NCI-H748 treated with DMSO at 0.1 percent for 48 hours (cell line): ENCODE measurements at regions not wholly inside any gene's neighbourhood (a gene's known extent, or its start where the extent isn't known, plus 50 kb on each side); places are given as distances from the start of the nearest gene placed in this dataset.
"Not testable (repeated sequence)": the region's sequence is repeated elsewhere in the genome, so short reads cannot be mapped to it uniquely, and the experiment has no call there.

Experiments
- DNase-seq: peaks from one replicate; lab custom pipeline; 2025; lab: John Stamatoyannopoulos, UW

DNA sequence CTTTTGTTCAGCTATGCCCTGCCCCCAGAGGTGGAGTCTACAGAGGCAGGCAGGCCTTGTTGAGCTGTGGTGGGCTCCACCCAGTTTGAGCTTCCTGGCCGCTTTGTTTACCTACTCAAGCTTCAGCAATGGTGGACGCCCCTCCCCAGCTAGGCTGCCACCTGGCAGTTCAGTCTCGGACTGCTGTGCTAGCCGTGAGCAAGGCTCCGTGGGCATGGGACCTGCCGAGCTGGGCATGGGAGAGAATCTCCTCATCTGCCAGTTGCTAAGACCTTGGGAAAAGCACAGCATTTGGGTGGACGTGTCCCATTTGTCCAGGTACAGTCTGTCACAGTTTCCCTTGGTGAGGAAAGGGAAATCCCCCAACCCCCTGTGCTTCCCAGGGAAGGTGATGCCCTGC, 270.0 kb upstream of the TCERG1L start:
- not testable (repeated sequence) for DNase-seq

- no peak for DNase-seq
Observed at GRCh38 chr10:131584287-131584686, 272.8 kb upstream of the TCERG1L start.

DNA sequence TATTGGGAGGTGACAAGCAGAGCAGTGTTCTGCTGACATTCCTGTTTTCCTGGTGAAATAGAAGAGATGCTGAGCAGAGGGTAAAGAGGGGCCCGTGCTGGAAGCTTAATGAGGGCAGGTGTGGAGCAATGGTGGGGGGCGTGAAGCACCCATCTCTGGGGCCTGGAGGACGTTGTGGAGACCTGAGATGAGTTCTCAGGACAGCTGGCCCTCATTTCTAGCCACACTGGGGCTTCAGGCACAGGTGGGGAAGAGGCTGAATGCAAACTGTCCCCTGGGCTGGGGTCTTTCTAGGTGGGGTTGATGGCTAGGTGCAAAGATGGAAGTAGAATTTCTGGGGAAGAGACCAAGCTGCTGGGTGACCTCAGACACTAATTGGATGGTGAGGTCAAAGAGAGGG, 274.2 kb upstream of the TCERG1L start:
- no peak for DNase-seq

DNA sequence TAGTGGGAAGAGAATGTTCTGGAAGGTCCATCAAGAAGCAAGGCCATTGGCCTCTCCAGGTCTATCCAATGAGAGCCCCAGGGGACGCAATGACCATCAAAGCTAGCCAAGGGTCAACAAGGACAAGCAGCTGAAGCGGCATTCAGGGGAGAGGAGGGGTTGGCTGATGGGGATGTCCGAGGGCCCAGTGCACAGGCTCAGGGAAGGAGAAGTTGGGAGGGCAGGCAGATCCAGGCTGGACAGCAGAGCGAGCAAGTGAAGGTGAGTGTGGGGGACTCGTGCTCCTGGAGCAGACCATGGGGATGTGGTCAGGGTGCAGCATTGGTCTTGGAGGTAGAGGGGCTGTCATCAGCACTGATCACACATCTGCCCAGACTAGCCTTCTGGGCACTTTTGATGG, 275.4 kb upstream of the TCERG1L start:
- DNase-seq = no peak

DNA sequence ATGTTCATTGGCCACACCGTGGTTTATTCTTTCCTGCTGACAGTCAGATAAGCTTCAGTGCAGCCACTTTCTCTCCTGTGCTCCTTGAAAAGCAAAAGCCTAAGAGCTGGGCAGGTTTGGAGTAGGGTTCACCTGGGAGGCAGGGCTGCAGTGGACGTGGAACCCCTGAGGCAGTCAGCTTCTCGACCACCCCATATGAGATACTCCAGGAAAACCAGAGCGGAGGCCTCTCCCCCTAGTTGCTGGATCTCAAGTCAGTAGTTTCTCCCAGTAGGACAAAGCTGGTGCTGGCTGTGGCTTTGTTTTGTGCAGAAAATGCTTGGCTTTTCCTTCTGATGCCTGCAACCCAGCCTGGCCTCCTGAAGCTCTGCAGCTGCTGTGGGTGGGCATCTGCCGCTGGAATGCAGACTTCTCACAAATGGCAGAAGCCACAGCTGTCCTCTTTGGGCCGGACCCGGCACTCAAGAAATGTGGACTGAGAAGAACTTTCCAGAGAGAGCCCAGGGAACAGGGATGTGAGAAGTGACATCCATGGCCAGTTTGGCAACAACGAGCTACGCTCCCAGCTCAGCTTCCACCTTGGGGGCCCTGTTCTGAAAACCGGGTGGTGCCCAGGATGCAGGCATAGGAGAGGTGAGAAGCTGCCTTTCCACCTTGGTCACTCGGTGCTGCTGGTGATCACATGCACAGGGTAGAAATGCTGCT, 276.6 kb upstream of the TCERG1L start:
- no peak for DNase-seq

- DNase-seq = no peak
Observed at GRCh38 chr10:131588704-131589220, 277.2 kb upstream of the TCERG1L start.

DNA sequence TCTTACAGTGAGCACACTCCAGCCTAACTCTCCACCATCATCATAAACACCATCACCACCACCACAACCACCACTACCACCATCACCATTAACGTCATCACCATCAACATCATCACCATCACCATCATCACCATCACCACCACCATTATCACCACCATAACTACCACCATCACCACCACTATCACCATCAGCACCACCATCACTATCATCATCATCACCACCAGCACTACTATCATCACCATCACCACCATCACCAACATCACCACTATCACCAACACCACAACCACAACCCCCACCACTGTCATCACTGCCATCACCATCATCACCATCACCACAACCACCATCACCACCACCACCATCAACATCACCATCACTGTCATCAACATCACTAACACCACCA, 279.0 kb upstream of the TCERG1L start:
- no peak for DNase-seq

GRCh38 chr10:131591936-131592335, 280.4 kb upstream of the TCERG1L start:
- DNase-seq = no peak

DNA sequence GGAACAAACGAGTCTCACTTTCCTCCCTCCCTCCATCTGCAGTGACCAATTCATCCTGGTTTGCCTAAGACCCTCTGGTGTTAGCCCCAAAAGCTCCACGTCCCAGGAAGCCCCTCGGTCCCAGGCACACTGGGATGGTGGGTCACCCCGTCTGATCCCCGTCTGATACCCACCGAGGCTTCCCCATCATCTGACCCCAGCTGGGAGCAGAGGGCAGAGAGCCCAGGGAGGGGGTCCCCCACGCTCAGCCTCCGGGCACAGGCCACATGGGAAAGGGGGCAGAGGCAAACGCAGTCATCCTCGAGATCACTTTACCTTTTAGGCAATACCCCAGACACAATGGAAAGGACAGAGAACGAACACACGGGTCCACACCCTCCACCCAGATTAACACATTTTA, 291.6 kb upstream of the PPP2R2D start:
- DNase-seq = no peak

DNA sequence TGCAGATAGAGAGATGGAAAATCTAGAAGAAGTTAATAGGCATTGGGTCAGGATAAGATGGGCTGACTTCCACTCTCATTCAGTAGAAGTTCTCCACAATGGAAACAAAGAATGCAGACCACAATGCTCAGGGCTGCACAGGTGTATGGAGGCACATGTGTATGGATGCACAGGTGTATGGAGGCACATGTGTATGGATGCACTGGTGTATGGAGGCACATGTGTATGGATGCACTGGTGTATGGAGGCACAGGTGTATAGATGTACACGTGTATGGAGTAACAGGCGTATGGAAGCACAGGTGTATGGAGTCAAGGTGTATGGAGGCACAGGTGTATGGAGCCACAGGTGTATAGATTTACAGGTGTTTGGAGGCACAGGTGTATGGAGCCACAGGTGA, 285.7 kb upstream of the PPP2R2D start:
- no peak for DNase-seq

- DNase-seq = no peak
Observed at GRCh38 chr10:131616040-131616439, 284.8 kb upstream of the PPP2R2D start.

GRCh38 chr10:131617113-131617858, 283.5 kb upstream of the PPP2R2D start:
- no peak for DNase-seq

- no peak for DNase-seq
Observed at GRCh38 chr10:131618587-131619267, 282.1 kb upstream of the PPP2R2D start.

- DNase-seq = no peak
Observed at GRCh38 chr10:131620314-131620713, 280.5 kb upstream of the PPP2R2D start.

GRCh38 chr10:131620904-131621303, 279.9 kb upstream of the PPP2R2D start:
- DNase-seq = no peak

- DNase-seq = no peak
Observed at GRCh38 chr10:131621784-131622624, 278.8 kb upstream of the PPP2R2D start.

DNA sequence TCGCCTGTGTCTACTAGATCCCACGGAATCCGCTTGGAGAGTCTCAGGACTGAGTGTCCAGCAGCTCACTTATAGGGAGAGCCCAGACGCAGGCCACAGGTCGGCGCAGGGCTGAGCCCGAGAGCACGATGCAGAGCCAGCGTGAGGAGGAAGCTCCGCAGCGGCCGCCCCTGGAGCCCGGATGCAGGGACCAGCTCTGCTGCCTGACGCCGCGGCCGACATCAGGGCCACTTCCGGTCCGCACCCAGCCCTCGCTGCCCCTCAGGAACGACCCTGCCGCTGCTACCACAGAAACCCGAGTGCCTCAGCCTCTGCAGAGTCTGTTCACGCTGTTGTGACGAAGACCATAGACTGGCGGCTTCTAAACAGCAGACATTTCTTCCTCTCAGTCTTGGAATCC, 275.8 kb upstream of the PPP2R2D start:
- DNase-seq = no peak

GRCh38 chr10:131626274-131626673, 274.5 kb upstream of the PPP2R2D start:
- DNase-seq = no peak

DNA sequence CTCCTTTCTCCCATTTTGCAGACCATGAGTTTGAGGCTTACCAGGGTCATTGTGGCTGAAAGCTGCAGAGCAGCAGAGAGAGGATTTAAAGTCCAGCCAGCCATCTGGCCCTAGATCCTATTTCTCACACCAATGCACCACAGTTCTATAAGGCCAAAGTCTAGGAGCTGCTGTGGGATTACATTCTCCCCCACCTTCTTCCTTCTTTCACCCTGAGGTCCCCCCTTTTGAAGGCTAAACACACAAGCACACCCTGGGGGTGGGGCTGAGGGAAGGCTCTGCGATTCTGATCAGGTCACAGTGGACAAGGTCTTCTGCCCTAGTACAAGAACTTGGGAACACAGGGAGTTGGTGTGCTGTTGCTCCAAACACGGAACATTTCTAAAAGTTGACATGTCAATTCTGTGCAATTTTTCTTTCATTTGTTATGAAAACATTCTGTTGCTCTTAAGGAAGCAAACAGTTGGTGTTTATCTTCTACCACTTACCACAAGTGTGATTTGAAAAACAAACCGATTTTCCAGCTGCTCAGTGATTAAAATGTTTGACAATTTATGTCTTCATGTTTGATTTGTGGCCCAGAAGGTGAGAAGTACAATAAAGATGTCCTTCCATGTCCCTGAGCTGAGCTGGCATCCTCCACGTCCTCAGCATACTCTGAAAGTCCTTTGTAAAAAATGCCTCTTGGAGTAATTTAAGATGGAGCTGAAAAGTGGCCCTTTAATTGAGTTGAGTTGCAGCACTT, 271.6 kb upstream of the PPP2R2D start:
- no peak for DNase-seq

DNA sequence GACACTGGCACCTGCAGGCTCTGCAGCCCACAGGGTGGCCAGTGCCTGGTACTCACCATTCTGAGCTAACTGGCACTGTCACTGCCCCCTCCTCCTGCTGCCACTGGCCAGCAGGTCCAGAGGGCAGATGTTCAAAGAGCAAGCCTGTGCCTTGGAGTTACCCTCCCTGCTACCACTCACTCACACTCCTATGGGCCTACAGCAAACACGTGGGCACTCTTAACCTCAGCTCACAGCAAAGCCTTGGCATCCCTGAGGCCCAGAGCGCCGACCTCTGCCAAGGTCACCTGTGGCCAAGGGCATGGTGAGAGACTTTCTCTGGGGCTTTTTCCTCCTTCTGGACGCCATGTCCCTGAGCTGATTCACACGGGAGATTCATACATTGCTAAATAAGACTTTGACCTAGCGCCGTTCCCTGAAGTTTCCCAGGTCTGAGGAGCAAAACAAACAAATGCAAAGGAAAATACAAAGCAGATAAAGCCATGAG, 270.0 kb upstream of the PPP2R2D start:
- no peak for DNase-seq

DNA sequence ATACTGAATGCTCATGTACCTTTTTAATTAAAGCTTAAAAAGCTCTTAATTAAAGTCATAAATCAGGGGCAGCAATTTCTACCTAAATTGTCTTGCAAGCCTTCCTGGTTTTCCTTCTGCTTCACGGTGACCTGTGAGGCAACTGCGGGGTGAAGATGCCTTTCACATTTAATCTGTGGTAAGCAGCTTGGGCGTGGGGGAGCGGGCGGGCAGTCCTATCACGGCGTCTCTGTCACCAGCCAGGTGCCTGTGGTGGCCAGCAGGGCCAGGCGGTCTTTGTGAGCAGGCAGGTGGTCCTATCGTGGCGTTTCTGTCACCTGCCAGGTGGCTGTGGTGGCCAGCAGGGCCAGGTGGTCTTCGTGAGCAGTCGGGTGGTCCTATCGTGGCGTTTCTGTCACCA, 269.2 kb upstream of the PPP2R2D start:
- no peak for DNase-seq
